ENCODE measurements at regions not wholly inside any gene's neighbourhood (a gene's known extent, or its start where the extent isn't known, plus 50 kb on each side); places are given as distances from the start of the nearest gene placed in this dataset.

DNA sequence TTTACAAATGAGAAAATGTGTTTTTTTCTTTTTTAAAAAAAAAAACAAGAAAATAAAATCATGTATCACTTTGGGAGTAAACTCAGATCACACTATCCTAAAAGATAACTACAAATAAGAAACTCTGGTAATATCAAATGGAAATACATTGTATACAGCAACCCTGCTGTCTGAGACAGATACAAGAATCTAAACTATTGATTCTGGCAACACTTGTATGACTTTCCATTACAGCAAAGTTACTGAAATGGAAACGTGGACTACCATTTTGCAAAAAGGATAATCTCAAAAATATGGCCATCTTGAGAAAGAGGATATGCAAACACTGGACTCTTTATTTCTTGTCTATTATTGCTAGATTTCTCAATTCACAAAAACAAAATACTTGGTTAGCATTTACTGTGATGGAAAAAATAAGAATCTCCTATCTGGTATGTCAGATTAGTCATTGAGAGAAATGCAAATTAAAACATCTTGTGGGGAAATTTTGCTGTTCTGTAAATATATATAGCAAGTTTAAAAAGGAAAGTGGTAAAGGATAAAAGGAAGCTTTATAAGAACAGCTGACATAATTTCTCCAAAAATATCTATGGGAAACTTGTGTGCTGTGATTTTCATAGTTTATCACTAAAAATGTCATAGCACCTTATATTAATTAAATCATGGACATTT lies 112.9 kb upstream of the FER start:
- no peak for TF ChIP-seq POLR2A (IDR thresholded peaks at IDR 0.05; ENCODE audit: low read depth, low read length)
- no peak for TF ChIP-seq POLR2AphosphoS5 (IDR thresholded peaks at IDR 0.05; ENCODE audit: low read depth, low read length)
- TF ChIP-seq TAF1 (IDR thresholded peaks at IDR 0.05; ENCODE audit: borderline replicate concordance, low read depth, low read length): no peak

Measured in GM12892 (cell line).